ENCODE measurements at regions not wholly inside any gene's neighbourhood (a gene's known extent, or its start where the extent isn't known, plus 50 kb on each side); places are given as distances from the start of the nearest gene placed in this dataset.
A peak's percentile ranks its signal among the peaks of the same experiment; 100 is the strongest.
"Not testable (repeated sequence)": the region's sequence is repeated elsewhere in the genome, so short reads cannot be mapped to it uniquely, and the experiment has no call there.

DNA sequence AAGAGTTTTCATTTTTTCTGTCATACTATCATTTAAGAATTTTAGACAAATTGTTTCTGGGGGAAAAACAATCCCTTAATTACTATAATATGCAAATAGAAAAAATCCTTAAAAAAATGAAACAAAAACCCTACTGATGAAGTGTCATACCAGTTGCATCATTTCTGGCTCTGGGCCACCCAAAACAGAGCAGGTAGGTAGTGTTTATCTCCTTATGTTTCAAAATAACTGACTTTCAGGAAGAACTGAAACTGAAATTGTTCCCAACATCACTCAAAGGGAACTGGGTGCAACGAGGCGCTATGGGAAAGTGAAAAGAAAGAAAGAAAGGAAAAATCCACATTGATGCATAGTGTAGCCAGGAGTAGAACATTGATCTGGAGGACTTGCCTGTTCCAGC lies 653.1 kb upstream of the SOX9 start:
- DNase-seq = no peak

DNA sequence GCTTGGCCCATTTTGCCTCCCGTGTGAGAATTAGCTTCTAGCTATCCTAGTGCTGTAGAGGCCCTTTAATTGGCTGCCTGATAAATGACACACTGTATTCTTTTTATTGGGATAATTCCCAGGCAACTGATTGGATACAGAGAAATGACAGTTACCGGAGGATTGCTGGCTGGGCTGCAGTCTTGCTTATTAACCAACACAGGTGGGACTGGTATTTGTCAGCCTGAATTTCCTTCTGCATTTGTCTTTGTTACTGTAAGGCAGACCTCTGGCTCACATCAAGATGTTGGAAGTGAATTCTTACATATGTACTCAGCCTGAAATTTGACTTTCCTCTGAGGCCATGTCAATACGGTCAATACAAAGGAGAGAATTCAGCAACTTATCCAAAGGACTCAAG lies 650.8 kb upstream of the SOX9 start:
- DNase-seq = no peak

- peak; percentile 31 for DNase-seq
Measured at GRCh38 chr17:71472809-71473789, 647.7 kb upstream of the SOX9 start.

DNA sequence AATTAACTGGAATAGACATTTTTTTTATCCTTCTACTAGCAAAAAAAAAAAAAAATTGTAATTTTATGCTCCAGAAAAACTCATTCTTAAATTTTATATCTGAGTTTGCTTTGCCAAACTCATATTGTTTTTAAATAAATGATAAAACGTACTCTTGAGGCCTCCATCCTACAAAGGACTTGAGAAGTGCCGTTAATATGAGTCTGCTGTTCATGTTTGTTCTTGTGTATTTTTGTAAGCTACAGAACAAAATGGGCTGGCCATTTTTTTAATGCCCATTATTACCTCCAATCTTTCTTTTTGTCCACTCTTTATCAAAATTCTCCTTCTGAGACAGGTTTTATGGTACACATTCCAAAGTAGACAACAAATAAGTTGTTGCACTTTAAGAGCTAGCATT lies 643.5 kb upstream of the SOX9 start:
- no peak for DNase-seq

GRCh38 chr17:71480099-71480498 lies 640.7 kb upstream of the SOX9 start:
- no peak for DNase-seq

GRCh38 chr17:71482625-71483024 lies 638.2 kb upstream of the SOX9 start:
- DNase-seq = no peak

DNA sequence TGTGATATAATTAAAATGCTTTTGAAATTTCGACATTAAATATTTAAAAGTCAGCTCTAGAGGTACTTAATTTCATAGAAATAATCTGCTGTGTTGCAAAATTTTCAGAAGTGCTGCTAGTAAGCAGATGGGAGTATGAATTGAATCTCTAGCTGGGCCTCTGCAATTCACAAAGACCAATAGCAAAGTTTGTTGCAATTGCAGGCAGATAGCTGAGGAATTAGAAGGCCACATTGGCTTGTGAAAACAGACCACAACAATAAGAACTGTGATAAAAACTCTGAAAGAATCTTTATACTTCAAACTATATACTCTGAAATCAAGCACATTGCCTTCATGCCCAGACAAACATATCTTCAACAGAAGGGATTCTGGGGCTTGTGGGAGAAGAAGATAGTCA lies 636.3 kb upstream of the SOX9 start:
- DNase-seq = no peak

DNA sequence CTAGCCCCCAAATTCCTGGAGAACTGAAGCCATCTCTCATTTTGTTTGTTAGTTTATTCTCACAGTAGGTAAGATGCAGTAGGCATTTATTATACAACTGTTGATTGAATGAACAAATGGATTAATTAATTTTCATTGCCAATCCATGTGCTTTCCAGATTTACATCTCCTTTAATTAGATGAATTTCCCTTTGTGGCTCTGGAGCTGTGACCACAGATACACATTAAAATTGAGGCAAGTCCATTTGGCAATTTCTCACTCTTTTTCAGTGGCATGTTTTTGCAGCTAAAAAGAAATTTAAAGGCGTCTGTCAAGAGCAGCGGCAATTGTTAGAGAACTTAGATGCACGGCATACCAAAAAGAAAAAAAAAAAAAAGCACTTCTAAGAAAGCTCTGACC lies 635.4 kb upstream of the SOX9 start:
- no peak for DNase-seq

DNA sequence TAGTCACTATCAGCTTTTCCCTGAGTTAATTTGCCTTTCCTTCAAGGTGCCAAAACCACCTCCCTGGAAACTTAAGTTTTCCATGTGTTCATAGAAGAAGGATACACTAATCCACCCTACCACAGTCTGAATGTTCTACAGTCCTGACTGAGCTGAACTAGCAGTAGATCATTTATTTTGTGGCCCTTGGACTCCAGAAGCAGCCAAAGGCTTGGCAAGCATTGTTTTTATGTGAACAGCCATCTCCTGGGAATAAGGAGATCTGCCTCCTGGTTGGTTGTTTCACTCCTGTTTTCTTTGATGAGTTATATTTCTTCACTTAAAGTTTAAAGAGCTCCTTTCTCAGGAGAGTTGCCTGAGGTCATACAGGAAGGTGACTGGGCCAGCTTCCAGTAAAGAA lies 634.6 kb upstream of the SOX9 start:
- no peak for DNase-seq

- DNase-seq = no peak
Measured at GRCh38 chr17:71488851-71489250, 632.0 kb upstream of the SOX9 start.

DNA sequence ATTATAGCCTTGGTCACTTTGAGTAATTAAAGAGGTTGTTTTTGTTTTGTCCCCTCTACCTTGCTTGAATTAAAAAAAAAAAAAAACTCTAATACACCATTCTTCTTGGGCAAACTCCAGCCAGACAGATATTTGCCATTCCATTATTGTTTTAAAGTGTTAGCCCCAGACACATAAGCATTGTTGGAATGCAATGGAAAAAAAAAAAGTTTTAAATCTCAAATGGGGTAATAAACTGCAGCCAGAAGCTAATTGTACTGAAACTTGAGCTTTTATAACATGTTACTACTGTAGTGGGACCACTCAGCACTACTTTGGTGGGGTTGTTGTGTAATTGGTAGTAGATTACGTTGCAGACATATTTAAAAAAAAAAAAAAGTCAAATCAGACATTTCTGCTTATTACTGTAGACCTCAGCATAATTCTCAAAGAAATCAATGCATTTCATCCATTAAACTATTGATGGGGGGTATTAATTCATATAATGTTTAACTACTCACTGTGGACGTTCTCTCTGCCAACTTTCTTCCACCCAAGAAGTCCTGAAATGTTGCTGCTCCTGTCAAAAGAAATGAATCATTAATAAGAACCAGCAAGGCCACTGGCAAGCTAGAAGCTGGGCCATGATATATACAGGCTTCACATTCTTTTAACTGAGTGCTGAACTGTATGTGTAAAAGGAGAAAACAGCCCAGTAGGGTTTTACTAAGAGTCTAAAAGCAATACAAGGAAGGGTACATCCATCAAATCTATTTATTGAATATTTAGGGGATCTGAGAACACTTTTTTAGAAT lies 626.6 kb upstream of the SOX9 start:
- DNase-seq = no peak

- DNase-seq = no peak
Measured at GRCh38 chr17:71495420-71495819, 625.4 kb upstream of the SOX9 start.

DNA sequence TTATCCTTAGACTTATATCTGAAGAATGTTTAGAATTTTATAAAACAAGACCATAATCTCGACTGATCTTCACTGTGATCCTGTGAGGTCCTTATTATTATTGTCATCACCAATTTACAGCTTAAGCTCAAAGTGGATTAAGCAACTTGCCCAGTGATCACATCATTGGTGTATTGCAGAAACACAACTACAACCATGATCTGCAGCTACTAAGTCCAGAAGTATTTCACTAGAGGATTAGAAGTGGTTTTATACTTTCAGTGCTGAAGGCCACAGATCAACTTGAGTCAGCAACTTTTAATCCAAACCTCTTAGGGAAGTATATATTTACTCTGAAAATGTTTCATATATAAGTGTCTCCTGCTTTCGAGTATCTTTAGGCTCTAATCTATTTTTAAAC lies 624.3 kb upstream of the SOX9 start:
- no peak for DNase-seq

DNA sequence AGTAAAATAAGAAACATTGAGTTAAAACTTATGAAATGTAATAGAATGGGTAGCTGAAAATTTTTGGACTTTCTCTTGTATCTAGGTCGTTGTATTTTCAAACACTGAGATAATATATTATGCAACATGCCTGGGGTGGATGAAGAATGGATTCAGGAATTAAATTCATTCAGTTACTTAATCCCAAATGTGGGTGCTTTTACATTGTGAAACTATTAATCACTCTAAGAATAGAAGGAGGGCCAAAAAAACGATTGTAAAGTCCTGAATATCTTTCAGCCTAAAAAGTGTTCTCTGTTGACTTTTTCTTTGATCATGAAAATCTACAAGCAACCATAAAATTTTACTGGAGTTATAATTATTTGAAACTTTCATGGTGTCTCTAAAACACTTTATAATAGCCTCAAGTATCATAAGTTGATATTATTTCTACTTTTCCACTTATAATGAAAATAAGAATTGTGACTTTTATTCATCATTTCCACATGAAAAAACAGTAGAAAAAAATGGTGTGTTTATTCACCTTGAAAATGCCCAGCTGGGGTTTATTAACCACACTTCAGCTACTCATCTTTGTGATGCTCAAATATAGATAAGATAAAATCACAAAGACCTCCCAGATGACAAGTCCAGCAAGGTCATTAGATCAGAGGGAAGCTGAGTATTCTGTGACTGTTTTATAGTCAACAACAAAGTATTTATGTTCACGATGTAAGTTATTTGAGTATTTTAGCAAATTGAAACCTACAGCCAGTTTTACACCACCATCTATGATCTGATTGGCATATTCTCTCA lies 619.9 kb upstream of the SOX9 start:
- no peak for DNase-seq

- no peak for DNase-seq
Measured at GRCh38 chr17:71501711-71502110, 619.1 kb upstream of the SOX9 start.

DNA sequence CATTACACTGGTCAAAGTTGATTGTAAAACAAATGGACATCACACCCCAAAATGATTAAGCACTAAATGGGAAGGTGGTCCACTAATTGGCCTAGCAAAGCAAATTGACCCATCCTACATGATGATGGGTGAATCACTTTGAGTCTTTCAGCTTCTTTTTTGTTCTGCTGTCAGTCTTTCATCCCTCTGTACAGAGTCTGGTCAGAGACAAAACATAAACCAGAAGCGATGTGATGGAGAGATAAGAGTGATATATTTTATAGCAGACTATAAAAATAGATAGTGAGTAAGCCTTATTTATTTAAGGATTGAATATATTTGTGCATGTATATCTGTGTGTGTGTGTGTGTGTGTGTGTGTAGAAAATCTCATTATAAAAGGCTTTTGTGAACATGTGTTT lies 618.4 kb upstream of the SOX9 start:
- no peak for DNase-seq

- DNase-seq = no peak
Measured at GRCh38 chr17:71503710-71504465, 616.9 kb upstream of the SOX9 start.

DNA sequence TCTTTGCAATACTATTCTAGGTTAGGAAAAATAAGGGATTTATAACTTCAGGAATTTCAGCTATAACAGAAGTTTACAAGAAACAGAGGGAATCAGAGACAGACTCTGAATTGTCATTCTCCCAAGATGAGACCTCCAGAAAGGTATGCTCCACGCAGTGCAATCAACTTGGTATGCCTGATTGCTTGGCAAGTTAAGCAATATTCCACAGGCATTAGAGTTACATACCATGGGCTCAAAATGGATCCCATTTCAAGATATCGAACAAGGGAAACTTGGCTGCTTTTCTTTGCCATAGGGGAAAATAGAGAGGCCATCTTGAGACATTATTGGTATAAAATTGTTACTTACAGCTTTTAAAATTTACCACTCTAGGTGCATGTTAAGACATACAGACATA lies 615.6 kb upstream of the SOX9 start:
- no peak for DNase-seq

GRCh38 chr17:71505981-71506380 lies 614.8 kb upstream of the SOX9 start:
- DNase-seq = no peak

DNA sequence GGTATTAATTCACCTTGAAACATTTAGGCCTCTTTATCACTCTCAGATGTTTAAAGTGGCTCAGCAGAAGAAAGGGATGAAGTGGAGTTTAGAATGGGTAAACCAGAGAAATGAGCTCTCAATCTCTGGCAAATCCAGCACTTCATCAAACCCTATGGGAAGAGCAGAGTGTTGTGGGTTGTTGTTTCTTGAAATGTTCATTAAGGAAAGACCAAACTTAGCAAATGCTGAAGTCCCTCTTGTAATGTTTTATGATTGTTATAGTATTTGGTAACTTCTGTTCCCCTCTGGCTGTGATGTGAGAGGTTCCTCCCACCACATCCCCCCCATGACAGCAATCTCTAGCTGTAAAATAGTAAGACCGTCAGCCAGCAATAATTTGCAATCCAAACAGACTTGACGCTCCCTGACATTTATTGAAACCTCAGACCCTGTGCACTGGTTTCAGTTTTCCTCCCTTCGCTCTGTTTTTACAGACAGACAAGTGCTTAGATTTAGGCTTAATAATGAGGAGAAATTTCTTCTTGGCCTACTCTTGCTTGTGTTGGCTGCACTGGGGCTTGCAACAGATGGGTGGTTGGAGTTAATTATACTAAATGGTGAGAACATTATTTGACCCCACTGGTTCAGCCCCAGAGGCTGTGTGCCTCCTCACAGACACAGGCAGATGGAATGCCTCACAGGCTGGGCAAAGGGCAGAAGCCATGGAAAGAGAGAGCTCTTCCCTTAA lies 609.4 kb upstream of the SOX9 start:
- DNase-seq = no peak

GRCh38 chr17:71513725-71514124 lies 607.1 kb upstream of the SOX9 start:
- DNase-seq = not testable (repeated sequence)

DNA sequence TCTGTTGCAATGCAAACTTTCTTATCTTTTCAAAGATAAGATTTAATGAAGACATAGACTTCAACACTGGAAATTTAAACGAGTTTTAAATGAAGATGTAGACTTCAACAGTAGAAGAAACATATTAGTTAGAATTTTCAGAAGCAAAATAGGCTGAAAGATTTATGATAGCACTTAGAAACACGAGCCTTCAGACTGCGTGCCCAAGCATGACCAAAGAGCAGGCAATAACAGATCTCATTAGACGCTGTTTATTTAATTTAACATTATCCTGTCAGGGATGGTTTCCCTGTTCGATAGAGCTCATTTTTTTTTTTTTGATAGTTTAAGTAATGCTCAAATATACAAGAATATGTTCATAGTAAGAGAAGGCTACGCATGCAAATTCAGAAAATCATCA lies 604.7 kb upstream of the SOX9 start:
- DNase-seq = no peak
